ENCODE measurements at regions not wholly inside any gene's neighbourhood (a gene's known extent, or its start where the extent isn't known, plus 50 kb on each side); places are given as distances from the start of the nearest gene placed in this dataset.
A peak's percentile ranks its signal among the peaks of the same experiment; 100 is the strongest.

- no peak for TF ChIP-seq CHD2 (IDR thresholded peaks at IDR 0.05; ENCODE audit: low read length, partially characterized antibody)
- no peak for TF ChIP-seq SIN3A (IDR thresholded peaks at IDR 0.05; ENCODE audit: borderline replicate concordance, low read depth, low read length)
- no peak for TF ChIP-seq GABPA (IDR thresholded peaks at IDR 0.05; ENCODE audit: low read depth)
- no peak for TF ChIP-seq GATA2 (CRISPR knock-in tag; IDR thresholded peaks at IDR 0.05)
- TF ChIP-seq FOXM1 (IDR thresholded peaks at IDR 0.05; ENCODE audit: low read depth) = no peak
These were observed 71.8 kb upstream of the NCKAP5 start (continued) for GRCh38 chr2:133640103-133640502.

GRCh38 chr2:133641497-133641896 lies 73.2 kb upstream of the NCKAP5 start:
- no peaks in the 10 kb centered on the region for H4K20me1 ChIP-seq (ENCODE audit: insufficient read depth)
- no peaks in the 10 kb centered on the region for H3K36me3 ChIP-seq (replicated peaks in 1 of 2; ENCODE audit: control insufficient read depth in 1 of 2, insufficient read depth in 2 of 2, low read length in 1 of 2)
- H3K9me3 ChIP-seq = no peaks in the 10 kb centered on the region
- no peak for DNase-seq
- no peaks in the 10 kb centered on the region for H3K27me3 ChIP-seq (ENCODE audit: insufficient read depth)
- no peaks in the 10 kb centered on the region for H3F3A ChIP-seq (replicated peaks; ENCODE audit: insufficient read depth)
- H3K79me2 ChIP-seq (ENCODE audit: insufficient read depth) = no peaks in the 10 kb centered on the region
- ChIA-PET CTCF (interaction anchor here (0.8 kb wide), 1 partner anchor 138 kb away, joined by 3 read pairs; no protein-coding TSS in a partner anchor), POLR2A (no interaction called here)
- no peaks in the 10 kb centered on the region for H3K9me2 ChIP-seq
- no peak overlapping the region for H2AFZ ChIP-seq (ENCODE audit: low read depth)
- H3K4me2 ChIP-seq = no peak overlapping the region
- no peak overlapping the region for H3K9ac ChIP-seq
- H3K4me1 ChIP-seq (ENCODE audit: control insufficient read depth in 1 of 2, insufficient read depth in 2 of 2, low read depth in 1 of 2, low read length in 1 of 2) = peaks cover 0 to 12% of the 10 kb centered on the region in 2 experiments; a peak in 1 of 4 replicates
- no peak overlapping the region for H3K4me3 ChIP-seq (ENCODE audit: low read depth in 2 of 2, low read length in 1 of 2)
- H3K27ac ChIP-seq (ENCODE audit: low read depth in 2 of 2, low read length in 1 of 2) = no peak overlapping the region
- no CpG with 5 or more reads among the region's 1 CpG for WGBS (ENCODE audit: low lambda C conversion rate)
- TF ChIP-seq ELF1 (IDR thresholded peaks at IDR 0.05) (no peak), USF2 (IDR thresholded peaks at IDR 0.05; ENCODE audit: borderline replicate concordance, low read depth, low read length) (no peak), RAD21 (IDR thresholded peaks at IDR 0.05; ENCODE audit: low read length) (peak; percentile 7; the same call in 1 of the 2 replicates), ZBTB33 (IDR thresholded peaks at IDR 0.05; ENCODE audit: borderline replicate concordance, low read depth) (no peak)

GRCh38 chr2:133641942-133642725 lies 73.9 kb upstream of the NCKAP5 start:
- H3K4me2 ChIP-seq = no peak overlapping the region
- no peaks in the 10 kb centered on the region for H3K9me2 ChIP-seq
- no peak for DNase-seq

More at GRCh38 chr2:133641942-133642725, 73.9 kb upstream of the NCKAP5 start:
- Histone ChIP-seq H3K9me3 (no peaks in the 10 kb centered on the region), H3F3A (replicated peaks; ENCODE audit: insufficient read depth) (no peaks in the 10 kb centered on the region), H3K27ac (ENCODE audit: low read depth in 2 of 2, low read length in 1 of 2) (no peak overlapping the region), H3K36me3 (replicated peaks in 1 of 2; ENCODE audit: control insufficient read depth in 1 of 2, insufficient read depth in 2 of 2, low read length in 1 of 2) (no peaks in the 10 kb centered on the region), H3K4me1 (ENCODE audit: control insufficient read depth in 1 of 2, insufficient read depth in 2 of 2, low read depth in 1 of 2, low read length in 1 of 2) (peaks cover 0 to 12% of the 10 kb centered on the region in 2 experiments; a peak in 1 of 4 replicates), H3K9ac (no peak overlapping the region), H3K27me3 (ENCODE audit: insufficient read depth) (no peaks in the 10 kb centered on the region), H3K79me2 (ENCODE audit: insufficient read depth) (no peaks in the 10 kb centered on the region), H3K4me3 (ENCODE audit: low read depth in 2 of 2, low read length in 1 of 2) (no peak overlapping the region), H4K20me1 (ENCODE audit: insufficient read depth) (no peaks in the 10 kb centered on the region), H2AFZ (ENCODE audit: low read depth) (no peak overlapping the region; the same call in 1 of the 2 replicates)
- ChIA-PET CTCF (interaction anchor here (0.8 kb wide), 1 partner anchor 138 kb away, joined by 3 read pairs; no protein-coding TSS in a partner anchor), POLR2A (no interaction called here)
- TF ChIP-seq NFIC (IDR thresholded peaks at IDR 0.05; ENCODE audit: borderline replicate concordance) = no peak
- no peak for TF ChIP-seq EP300 (IDR thresholded peaks at IDR 0.05; ENCODE audit: borderline replicate concordance in 1 of 2, low read depth in 1 of 2, low read length in 1 of 2)
- no peak for TF ChIP-seq MEF2A (IDR thresholded peaks at IDR 0.05; ENCODE audit: borderline replicate concordance, low read depth)
- TF ChIP-seq RCOR1 (IDR thresholded peaks at IDR 0.05; ENCODE audit: low read length) = no peak
- TF ChIP-seq NRF1 (IDR thresholded peaks at IDR 0.05; ENCODE audit: low read depth, low read length) = no peak
- no peak for TF ChIP-seq GABPA (IDR thresholded peaks at IDR 0.05; ENCODE audit: low read depth)
- TF ChIP-seq TAF1 (IDR thresholded peaks at IDR 0.05; ENCODE audit: borderline replicate concordance, low read depth, low read length) = no peak
- TF ChIP-seq FOSL2 (IDR thresholded peaks at IDR 0.05; ENCODE audit: borderline replicate concordance, low read depth) = no peak
- no peak for TF ChIP-seq JUND (IDR thresholded peaks at IDR 0.05)
- no peak for TF ChIP-seq FOXJ3 (CRISPR knock-in tag; IDR thresholded peaks at IDR 0.05)
- TF ChIP-seq MAX (IDR thresholded peaks at IDR 0.05; ENCODE audit: low read depth) = no peak
- no peak for TF ChIP-seq GATA2 (CRISPR knock-in tag; IDR thresholded peaks at IDR 0.05)
- no peak for TF ChIP-seq YY1 (IDR thresholded peaks at IDR 0.05; ENCODE audit: low read depth)
- TF ChIP-seq ELF1 (IDR thresholded peaks at IDR 0.05) = no peak
- TF ChIP-seq IRF3 (IDR thresholded peaks at IDR 0.05; ENCODE audit: low read depth, low read length) = no peak
- no peak for TF ChIP-seq RXRA (IDR thresholded peaks at IDR 0.05; ENCODE audit: borderline replicate concordance, low read depth)
- TF ChIP-seq RFX5 (IDR thresholded peaks at IDR 0.05; ENCODE audit: low read length) = no peak
- 66% methylated on average over 5 of the region's 5 CpGs for WGBS (ENCODE audit: low lambda C conversion rate)
